ENCODE measurements at regions not wholly inside any gene's neighbourhood (a gene's known extent, or its start where the extent isn't known, plus 50 kb on each side); places are given as distances from the start of the nearest gene placed in this dataset.
"Not testable (repeated sequence)": the region's sequence is repeated elsewhere in the genome, so short reads cannot be mapped to it uniquely, and the experiment has no call there.

DNA sequence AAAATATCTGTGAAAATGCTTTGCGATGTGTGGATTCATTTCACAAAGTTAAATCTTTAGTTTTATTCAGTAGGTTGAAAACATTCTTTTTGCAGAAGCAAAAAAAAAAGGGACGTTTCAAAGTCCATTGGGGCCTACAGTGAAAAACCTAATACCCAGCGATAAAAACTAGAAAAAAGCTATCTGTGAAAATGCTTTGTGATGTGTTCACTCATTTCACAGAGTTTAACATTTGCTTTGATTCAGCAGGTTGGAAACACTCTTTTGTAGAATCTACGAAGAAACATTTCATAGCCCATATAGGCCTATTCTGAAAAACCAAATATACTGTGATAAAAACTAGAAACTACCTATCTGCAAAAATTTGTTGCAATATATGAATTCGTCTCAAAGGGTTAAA lies 113.6 kb upstream of the WSB1 start:
- intact Hi-C loops (cut with DNase I, micrococcal nuclease) = no loop called here
- DNase-seq (no peak), ATAC-seq (no peak)

DNA sequence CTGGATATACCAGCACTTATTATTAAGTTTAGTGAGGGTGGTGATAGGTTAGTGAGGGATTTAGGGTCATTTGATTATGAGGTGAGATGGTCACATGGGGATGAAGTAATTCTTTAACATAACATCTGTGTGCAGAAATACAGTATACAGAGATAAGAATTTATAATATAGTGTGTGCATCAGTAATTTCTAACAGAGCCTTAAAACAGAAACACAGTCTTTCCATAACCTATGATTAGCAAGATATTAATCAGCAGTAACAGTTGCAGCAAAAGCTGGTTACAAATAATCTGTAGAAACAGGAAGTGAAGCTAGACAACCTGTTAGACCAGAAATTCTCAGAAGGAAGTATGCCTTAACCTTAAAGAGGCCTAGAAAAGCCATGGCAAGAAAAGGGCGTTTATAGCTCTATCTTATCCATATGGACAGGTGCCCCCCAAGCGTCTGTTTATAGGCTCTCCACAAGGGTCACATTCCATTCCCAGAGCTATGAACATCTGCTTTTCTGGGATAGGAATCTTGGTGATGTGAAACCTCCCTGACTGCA lies 112.5 kb upstream of the WSB1 start:
- intact Hi-C loops (cut with DNase I, micrococcal nuclease); ATAC-seq; DNase-seq: not testable (repeated sequence)

DNA sequence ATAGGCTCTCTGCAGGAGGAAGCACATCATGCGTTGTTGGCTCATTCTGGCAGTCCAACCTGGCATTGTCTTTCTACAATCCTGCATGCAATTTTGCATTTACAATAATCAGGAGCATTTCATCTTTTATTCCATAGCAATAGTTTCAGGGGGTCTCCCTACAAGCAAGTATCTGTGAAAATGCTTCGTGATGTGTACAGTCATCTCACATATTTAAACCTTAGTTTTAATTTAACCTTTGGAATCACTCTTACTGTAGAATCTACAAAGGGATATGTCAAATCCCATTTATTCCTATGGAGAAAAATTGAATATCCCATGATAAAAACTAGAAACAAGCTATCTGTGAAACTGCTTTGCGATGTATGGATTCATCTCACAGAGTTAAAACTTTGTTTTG lies 112.0 kb upstream of the WSB1 start:
- ATAC-seq = no peak
- intact Hi-C loops (cut with DNase I, micrococcal nuclease) = no loop called here
- no peak for DNase-seq

DNA sequence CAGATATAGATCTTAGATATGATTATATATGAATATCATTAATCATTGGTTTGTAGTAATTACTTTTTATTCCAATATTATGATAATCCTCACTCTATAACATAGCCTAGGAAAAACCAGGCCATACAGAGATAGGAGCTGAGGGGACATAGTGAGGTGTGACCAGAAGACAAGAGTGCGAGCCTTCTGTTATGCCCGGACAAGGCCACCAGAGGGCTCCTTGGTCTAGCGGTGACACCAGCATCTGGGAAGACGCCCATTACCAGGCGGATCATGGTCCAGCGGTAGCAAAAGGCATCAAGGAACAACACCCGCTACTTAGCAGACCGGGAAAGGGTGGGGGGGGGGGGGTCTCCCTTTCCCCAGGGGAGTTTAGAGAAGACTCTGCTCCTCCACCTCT lies 96.4 kb upstream of the WSB1 start:
- ATAC-seq; intact Hi-C loops (cut with DNase I, micrococcal nuclease): not testable (repeated sequence)
- peak in 1 of 2 donors; percentile 32 for DNase-seq

DNA sequence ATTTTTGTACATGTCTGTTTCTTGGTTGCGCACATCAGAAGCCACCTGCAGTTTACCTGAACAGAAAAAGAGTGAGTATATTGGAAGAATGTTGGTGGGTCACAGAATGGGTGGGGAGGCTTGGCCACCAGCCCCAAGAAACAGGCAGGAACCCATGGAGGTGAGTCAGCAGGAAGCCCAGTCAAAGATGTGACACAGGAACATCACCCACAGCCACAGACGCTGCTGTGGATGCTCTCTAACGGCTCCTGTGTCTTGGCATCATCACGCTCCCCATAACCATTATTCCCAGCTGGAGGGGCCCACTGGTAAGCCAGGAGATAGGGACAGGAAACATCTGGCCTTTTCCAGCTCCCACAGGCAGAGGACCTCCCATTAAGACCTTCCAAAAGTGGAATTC lies 94.0 kb upstream of the WSB1 start:
- no peak for ATAC-seq
- DNase-seq = no peak
- intact Hi-C loops (cut with DNase I, micrococcal nuclease) = no loop called here

DNA sequence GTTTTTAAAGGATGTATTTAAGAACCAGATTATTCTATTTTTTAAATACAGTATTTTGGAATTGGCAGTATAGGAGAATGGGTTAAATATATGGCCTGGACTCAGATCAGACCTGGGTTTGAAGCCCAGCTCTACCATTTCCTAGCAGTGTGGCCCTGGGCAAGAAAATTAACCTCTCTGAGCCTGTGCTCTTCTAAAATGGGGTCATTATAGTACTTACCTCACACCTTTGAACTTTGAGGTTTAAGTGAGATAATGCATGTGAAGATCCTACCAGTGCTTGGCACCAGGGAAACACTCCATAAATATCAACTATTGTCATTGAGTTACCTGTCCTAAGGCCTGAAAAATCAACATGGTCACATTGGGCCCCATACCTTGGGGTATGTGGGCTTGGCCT lies 93.4 kb upstream of the WSB1 start:
- DNase-seq (no peak), ATAC-seq (no peak)
- intact Hi-C loops (cut with DNase I, micrococcal nuclease) = no loop called here

DNA sequence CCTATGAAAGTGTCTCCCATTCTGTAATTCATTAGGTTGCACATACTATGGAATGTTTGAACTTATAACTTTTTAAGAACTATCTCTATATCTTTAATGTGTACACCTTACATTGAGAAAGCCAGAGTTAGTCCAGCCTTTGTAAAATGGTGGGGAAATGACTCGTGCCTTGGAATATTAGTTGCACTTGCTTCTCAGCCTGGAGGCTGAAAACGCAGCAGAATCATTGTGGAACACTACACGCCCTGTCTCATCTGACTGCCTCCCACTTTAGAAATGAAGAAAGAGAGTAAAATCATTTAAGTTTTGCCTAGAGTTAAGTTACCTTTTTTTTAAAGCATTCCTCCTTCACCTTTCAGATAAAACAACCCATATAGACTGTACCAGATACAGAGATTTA lies 90.7 kb upstream of the WSB1 start:
- ATAC-seq = no peak
- intact Hi-C loops (cut with DNase I, micrococcal nuclease) = no loop called here
- DNase-seq = no peak

DNA sequence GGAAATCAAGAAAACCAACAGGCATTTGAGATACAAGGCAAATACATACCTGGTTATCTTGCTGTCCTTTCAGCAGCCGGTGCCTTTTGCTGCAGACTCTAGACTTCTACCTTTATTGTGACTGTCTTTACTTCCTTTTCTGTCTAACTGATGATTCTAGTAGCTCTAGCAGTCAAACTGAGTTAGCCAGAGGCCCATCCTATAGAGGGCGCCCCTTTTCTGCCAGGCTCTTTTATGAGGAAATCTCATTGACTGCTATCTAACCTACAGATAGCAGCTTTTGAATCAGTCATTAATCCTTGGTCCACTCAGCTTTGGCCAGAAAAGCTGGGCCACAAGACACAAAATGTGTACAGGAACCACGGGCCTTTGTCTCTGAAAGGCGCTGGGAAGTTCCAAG lies 87.5 kb upstream of the WSB1 start:
- intact Hi-C loops (cut with DNase I, micrococcal nuclease) = no loop called here
- ATAC-seq = peak; percentile 67

DNA sequence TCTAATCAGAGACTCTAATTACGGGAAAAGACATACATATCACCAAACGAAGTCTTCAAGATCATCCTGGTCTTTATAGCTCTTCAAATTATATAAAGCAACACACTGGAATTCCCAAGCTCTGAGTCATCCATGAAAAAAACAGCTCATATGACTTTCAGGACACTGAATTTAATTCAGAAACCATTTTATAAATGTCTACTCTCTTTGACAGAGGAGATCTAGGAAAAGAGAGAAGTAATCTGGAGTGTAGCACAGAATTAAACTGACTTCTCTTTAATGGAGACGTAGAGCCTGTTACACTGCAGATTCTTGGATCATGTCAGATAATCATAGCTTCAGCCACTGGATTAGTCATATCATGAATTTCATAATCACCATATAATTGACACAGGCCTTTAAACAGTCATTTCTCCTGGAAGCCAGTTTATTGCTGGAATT lies 86.8 kb upstream of the WSB1 start:
- DNase-seq (no peak), ATAC-seq (peak; percentile 86)
- intact Hi-C loops (cut with DNase I, micrococcal nuclease) = no loop called here

More for the DNA sequence above, 87.5 kb upstream of the WSB1 start:
- DNase-seq = peak in 1 of 2 donors; percentile 32

DNA sequence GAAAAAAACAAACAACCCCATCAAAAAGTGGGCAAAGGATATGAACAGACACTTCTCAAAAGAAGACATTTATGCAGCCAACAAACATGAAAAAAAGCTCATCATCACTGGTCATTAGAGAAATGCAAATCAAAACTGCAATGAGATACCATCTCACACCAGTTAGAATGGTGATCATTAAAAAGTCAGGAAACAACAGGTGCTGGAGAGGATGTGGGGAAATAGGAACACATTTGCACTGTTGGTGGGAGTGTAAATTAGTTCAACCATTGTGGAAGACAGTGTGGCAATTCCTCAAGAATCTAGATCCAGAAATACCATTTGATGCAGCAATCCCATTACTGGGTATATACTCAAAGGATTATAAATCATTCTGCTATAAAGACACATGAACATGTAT lies 85.5 kb upstream of the WSB1 start:
- ATAC-seq; intact Hi-C loops (cut with DNase I, micrococcal nuclease); DNase-seq: not testable (repeated sequence)

DNA sequence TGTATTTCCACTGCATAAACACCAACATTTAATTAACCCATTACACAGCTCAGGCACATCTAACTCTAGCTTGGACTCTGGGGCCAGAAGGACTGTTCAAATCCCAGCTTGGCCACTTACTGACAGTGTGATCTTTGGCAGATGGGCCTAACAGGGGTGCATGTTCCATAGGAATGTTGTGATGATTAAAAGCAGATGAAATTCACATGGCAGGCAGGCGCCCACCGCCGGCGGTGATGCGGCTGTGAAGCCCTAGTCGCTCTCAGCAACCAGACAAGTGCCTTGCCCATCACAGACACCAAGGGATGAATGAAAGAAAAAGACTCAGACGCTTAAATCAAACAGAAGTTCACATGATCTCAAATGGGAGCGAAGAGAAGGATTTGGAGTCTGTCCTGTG lies 84.6 kb upstream of the WSB1 start:
- DNase-seq (no peak), ATAC-seq (peak; percentile 37)
- intact Hi-C loops (cut with DNase I, micrococcal nuclease) = no loop called here

DNA sequence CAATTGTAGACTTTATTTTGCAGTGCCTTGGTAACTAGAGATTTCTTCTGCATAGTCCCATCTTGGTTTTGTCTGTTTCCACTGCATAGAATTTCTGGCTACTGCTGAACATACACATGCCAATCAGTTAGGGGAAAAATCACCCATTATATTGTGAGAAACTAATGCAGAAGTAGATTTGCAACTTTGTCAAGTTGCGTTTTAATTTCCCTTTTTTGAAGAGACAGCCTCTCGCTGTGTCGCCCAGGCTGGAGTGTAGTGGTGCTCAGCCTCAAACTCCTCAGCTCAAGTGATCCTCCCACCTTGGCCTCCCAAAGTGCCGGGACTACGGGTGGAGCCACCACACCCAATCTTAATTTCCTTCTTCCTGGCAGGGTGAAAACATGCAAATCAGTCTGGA lies 83.1 kb upstream of the WSB1 start:
- DNase-seq; ATAC-seq; intact Hi-C loops (cut with DNase I, micrococcal nuclease): not testable (repeated sequence)

DNA sequence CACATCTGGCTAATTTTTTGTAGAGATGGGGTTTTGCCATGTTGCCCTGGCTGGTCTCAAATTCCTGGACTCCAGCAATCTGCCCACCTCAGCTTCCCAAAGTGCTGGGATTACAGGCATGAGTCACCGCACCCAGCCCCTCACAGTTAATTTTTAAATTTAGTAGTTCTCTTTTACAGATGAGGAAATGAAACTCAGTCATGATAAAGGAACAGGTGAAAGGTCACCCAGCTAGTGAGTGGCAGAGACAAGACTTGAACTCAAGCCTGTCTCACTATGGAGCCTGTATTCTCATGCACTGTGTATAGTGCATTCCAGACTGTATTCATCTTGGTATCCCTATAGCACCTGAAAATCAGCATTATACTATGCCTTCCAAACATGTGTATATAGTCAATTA lies 77.1 kb upstream of the WSB1 start:
- no peak for DNase-seq
- intact Hi-C loops (cut with DNase I, micrococcal nuclease) = no loop called here
- ATAC-seq = peak; percentile 66

DNA sequence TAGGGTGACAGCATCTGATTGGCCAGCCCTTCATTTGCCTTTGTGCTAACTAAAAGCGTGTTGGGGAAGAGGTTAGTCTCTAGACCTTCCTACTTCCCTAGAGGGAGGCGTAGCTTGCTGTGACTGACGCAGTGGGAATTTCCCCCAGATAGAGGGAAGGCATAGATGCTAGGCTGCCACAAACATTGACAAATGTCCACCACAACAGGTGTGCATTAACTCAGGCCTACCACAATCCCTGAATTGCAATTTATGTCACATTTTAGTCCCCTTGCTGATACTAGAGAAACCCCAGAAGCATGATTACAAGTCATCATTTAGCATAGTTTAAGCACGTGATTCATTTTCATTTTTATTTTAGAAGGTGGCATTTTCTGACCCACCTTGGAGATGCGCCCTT lies 76.3 kb upstream of the WSB1 start:
- no peak for DNase-seq
- intact Hi-C loops (cut with DNase I, micrococcal nuclease) = no loop called here
- ATAC-seq = peak; percentile 30

DNA sequence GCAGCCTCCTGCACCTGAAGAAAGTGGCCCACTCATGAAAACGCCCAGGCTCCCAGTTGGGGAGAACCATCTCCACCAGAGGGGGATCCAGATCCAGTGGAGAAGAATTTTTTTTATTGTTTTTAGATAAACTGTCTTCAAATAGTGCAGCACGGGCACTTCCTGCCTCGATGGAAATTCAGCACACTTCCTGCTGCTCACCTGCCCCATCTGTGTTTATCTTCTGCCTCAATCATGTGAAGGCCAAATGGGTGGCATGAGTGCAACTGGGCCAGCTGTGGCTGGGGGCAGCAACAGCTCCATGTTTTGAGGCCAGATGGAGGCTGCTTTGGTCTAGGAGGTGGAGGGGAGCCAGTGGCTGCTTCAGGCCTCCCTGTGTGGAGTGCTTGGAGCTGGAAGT lies 75.9 kb upstream of the WSB1 start:
- intact Hi-C loops (cut with DNase I, micrococcal nuclease) = no loop called here
- ATAC-seq (peak; percentile 26), DNase-seq (no peak)

DNA sequence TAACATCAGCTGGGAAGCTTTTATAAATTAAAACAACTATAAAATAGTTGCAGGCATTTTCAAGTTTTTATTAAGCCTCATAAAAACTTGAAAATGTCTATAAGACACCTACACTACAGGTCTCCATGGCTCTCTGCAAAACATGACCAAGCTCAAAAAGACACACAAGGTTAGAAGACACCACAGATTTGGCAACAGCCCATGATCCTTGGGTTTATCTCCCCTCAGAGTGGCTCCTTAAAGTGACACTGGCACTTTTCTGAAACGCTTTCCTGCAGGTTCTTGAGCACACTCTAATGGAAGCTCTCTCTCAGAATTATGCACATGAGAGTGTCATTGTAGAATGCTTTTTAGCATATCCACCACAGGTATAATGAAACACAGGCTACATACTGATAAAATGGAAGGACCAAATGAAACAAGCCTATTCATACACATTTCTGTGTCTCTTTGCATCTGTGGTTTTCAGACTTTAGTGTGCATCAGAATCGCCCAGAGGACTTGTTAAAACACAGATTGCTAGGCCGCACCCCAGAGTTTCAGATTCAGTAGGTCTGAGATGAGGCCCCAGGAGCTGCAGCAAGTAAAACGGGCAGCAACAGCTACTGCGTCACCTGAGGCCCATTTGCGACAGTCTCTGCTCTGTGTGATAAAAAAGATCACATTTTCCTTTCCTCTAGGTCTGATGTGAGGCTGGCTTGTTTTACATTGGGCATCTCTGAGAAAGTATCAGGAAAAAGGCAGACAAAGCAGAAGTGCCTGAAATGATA lies 75.0 kb upstream of the WSB1 start:
- no peak for ATAC-seq

DNA sequence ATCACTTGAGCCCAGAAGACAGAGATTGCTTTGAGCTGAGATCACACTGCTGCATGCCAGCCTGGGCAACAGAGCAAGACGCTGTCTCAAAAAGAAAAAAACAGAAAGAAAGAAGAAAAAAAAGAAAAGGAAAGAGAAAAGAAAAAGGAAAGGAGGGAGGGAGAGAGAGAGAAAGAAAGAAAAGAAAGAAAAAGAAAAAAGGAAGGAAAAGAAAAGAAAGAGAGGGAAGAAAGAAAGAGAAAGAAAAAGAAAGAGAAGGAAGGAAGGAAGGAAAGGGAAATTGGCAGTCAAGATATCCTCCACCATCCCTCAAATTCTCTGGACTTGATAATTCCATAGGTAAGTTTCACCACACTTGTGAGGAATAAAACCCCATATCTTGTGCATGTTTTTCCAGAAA lies 71.4 kb upstream of the WSB1 start:
- intact Hi-C loops (cut with DNase I, micrococcal nuclease) = no loop called here
- no peak for ATAC-seq
- no peak for DNase-seq

More for the DNA sequence above, 75.0 kb upstream of the WSB1 start:
- no peak for DNase-seq
- intact Hi-C loops (cut with DNase I, micrococcal nuclease) = no loop called here

DNA sequence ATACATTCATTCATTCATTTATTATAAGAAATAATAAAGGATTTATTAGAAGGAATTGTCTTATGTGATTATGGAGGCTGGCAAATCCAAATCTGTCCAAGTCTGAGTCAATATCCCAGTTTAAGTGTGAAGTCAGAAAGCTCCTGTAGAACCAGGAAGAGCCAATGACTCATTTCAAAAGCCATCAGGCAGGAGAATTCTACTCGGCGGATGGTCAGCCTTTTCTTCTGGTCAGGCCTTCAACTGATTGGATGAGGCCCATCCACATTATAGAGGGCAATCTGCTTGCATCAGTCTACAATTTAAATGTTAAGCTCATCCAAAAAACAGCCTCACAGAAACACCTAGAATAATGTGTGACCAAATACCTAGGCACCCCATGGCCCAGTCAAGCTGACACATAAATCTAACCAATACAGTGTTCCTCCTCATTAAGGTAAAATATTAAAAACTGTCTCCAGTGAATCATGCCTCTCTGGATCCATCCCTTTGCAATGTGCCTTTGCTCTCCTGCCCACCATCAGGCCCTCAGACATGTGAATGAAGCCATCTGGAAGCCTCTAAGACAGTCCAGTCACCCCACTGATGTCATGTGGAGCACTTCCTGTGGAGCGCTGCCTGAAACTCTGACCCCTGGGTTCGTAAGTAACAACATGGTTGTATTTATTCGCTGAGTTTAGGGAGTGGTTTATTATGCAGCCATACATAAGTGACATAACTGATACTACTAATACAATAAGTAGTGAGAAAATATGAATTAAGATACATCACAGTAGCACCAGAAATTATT lies 69.2 kb upstream of the WSB1 start:
- ATAC-seq (peak; percentile 69), DNase-seq (no peak)
- intact Hi-C loops (cut with DNase I, micrococcal nuclease) = no loop called here

DNA sequence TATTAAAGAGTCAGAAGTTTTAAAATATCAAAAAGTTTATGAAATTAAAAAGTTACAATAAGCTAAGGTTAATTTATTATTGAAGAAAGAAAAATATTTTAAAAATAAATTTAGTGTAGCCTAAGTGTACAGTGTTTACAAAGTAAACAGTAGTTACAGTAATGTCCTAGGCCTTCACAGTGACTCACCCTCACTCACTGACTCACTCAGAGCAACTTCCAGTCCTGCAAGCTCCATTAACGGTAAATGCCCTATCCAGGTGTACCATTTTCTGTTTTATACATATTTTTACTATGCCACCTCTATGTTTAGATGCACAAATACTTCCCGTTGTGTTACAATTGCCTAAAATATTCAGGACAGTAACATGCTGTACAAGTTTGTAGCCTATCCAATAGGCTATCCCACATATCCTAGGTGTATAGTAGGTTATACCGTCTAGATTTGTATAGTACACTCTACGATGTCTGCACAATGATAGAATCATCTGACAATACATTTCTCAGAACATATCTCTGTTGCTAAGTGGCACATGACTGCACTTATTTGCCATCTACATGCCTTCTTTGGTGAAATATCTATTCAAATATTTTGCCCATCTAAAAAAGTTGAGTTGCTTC lies 67.2 kb upstream of the WSB1 start:
- DNase-seq (no peak), ATAC-seq (peak; percentile 78)
- intact Hi-C loops (cut with DNase I, micrococcal nuclease) = no loop called here

DNA sequence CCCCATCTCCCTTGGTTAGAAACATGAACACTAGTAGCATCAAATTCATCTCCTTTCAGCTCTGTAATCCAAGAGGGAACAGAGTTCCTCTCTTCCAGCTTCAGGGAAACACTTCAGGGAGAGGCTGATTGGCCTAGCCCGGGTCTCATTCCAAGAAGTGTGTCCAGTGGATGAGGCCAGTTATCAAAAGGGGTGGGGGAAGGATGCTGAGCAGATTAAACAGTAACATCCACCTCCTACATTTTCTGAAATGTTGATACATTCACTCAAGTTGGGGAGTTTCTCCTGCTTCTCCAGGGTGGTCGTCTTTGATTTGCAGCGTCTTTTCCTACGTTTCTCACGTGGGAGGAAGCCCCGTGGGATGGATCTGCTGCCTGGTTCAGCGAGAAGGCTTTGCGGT lies 62.9 kb upstream of the WSB1 start:
- intact Hi-C loops (cut with DNase I, micrococcal nuclease) = loop anchor here in 1 of 2 donors (10.0 kb wide), 1 partner anchor 374 kb away; no protein-coding TSS in a partner anchor
- ATAC-seq (no peak), DNase-seq (no peak)

All from left colon (tissue), 2 donors.